HFFc6 (cell line): ENCODE measurements at regions not wholly inside any gene's neighbourhood (a gene's known extent, or its start where the extent isn't known, plus 50 kb on each side); places are given as distances from the start of the nearest gene placed in this dataset.

Source experiments
- DNase-seq: peaks from one replicate; pipeline ENCODE4 v3.0.0-alpha.2; 2018
- H3K27ac Mint-ChIP-seq: 2 replicates; pipeline ENCODE4 v1.8.0; 2020; ENCODE audit warnings: mild to moderate bottlenecking, mixed read lengths
- H3K27me3 Mint-ChIP-seq: 2 replicates; pipeline ENCODE4 v1.8.0; 2021; ENCODE audit warnings: mild to moderate bottlenecking, moderate library complexity, mixed read lengths; ENCODE audit not compliant: insufficient read depth
- H3K36me3 Mint-ChIP-seq: 2 replicates; pipeline ENCODE4 v1.8.0; 2021; ENCODE audit warnings: low read depth, mixed read lengths
- H3K4me1 Mint-ChIP-seq: 2 replicates; pipeline ENCODE4 v1.8.0; 2020; ENCODE audit warnings: low read depth, mixed read lengths
- H3K4me3 Mint-ChIP-seq: 2 replicates; pipeline ENCODE4 v1.8.0; 2020; ENCODE audit warnings: mild to moderate bottlenecking, moderate library complexity, mixed read lengths
- H3K9me3 Mint-ChIP-seq: 2 replicates; pipeline ENCODE4 v1.8.0; 2020; ENCODE audit warnings: mild to moderate bottlenecking, mixed read lengths
- CTCF ChIP-seq: fragments of 200-600 bp; sonication (generic); IDR thresholded peaks from 2 replicates; pipeline ENCODE4 v1.5.0; 2021; ENCODE audit warnings: antibody characterized with exemption, mild to moderate bottlenecking

GRCh38 chr11:59267196-59267595, 54.5 kb upstream of the MPEG1 start:
- H3K4me3 Mint-ChIP-seq: no peak overlapping the region
- H3K27me3 Mint-ChIP-seq: peaks cover 4% of the 10 kb centered on the region
- no peaks in the 10 kb centered on the region for H3K4me1 Mint-ChIP-seq

GRCh38 chr11:59266491-59266890, 53.8 kb upstream of the MPEG1 start:
- Mint-ChIP-seq H3K4me3 (no peak overlapping the region), H3K27me3 (peaks cover 4% of the 10 kb centered on the region), H3K9me3 (no peaks in the 10 kb centered on the region), H3K36me3 (no peaks in the 10 kb centered on the region), H3K4me1 (no peaks in the 10 kb centered on the region), H3K27ac (no peak overlapping the region)
- TF ChIP-seq CTCF: no peak
- DNase-seq: no peak

More at GRCh38 chr11:59267196-59267595, 54.5 kb upstream of the MPEG1 start:
- Mint-ChIP-seq H3K36me3 (no peaks in the 10 kb centered on the region), H3K9me3 (no peaks in the 10 kb centered on the region), H3K27ac (no peak overlapping the region)
- no peak for DNase-seq
- TF ChIP-seq CTCF: no peak

GRCh38 chr11:59265735-59266134, 53.0 kb upstream of the MPEG1 start:
- Mint-ChIP-seq H3K27ac (no peak overlapping the region), H3K4me3 (no peak overlapping the region), H3K36me3 (no peaks in the 10 kb centered on the region), H3K27me3 (peaks cover 4% of the 10 kb centered on the region), H3K9me3 (no peaks in the 10 kb centered on the region), H3K4me1 (no peaks in the 10 kb centered on the region)
- TF ChIP-seq CTCF: no peak
- DNase-seq: no peak

- H3K27me3 Mint-ChIP-seq: peaks cover 4% of the 10 kb centered on the region
Observed at GRCh38 chr11:59264736-59265135, 52.0 kb upstream of the MPEG1 start.

GRCh38 chr11:59263225-59263894, 50.6 kb upstream of the MPEG1 start:
- H3K27me3 Mint-ChIP-seq: peaks cover 6% of the 10 kb centered on the region
- no peaks in the 10 kb centered on the region for H3K4me1 Mint-ChIP-seq
- no peaks in the 10 kb centered on the region for H3K9me3 Mint-ChIP-seq
- TF ChIP-seq CTCF: no peak; the same call in 1 of the 2 replicates
- no peaks in the 10 kb centered on the region for H3K36me3 Mint-ChIP-seq
- no peak overlapping the region for H3K4me3 Mint-ChIP-seq
- H3K27ac Mint-ChIP-seq: no peak overlapping the region
- DNase-seq: no peak

More at GRCh38 chr11:59264736-59265135, 52.0 kb upstream of the MPEG1 start:
- Mint-ChIP-seq H3K27ac (no peak overlapping the region), H3K4me1 (no peaks in the 10 kb centered on the region), H3K4me3 (no peak overlapping the region), H3K9me3 (no peaks in the 10 kb centered on the region), H3K36me3 (no peaks in the 10 kb centered on the region)
- DNase-seq: no peak
- TF ChIP-seq CTCF: no peak
